Heart left ventricle (tissue), 16 donors: ENCODE measurements at regions not wholly inside any gene's neighbourhood (a gene's known extent, or its start where the extent isn't known, plus 50 kb on each side); places are given as distances from the start of the nearest gene placed in this dataset.

ENCODE experiments used
- ATAC-seq, 4 donors: fragments of 200-7000 bp; cut with Tn5 transposase; one replicate each; pipeline ENCODE4 v1.9.1; 2020 to 2022; ENCODE audit warnings: moderate library complexity in 4 of 4, mild to moderate bottlenecking in 3 of 4, moderate number of reproducible peaks in 1 of 4
- DNase-seq, 5 donors: peaks; one replicate each; pipeline ENCODE4 v3.0.0-alpha.2; 2020
- H3K27ac ChIP-seq, 12 donors: fragments of 200-600 bp; sonication (generic) in 4 of 12; one replicate each; pipeline versions ENCODE4 v1.5.0 to v1.8.0; 2016 to 2022; ENCODE audit warnings: mild to moderate bottlenecking in 2 of 12
- H3K27me3 ChIP-seq, 9 donors: fragments of 200-600 bp; sonication (generic) in 2 of 9; one replicate each; pipeline versions ENCODE4 v1.5.1 to v1.8.0; 2016 to 2022; ENCODE audit warnings: mild to moderate bottlenecking in 3 of 9
- H3K36me3 ChIP-seq, 9 donors: fragments of 200-600 bp; sonication (generic) in 2 of 9; one replicate each; pipeline versions ENCODE4 v1.5.0 to v1.8.0; 2018 to 2022; ENCODE audit warnings: mild to moderate bottlenecking in 2 of 9
- H3K4me1 ChIP-seq, 12 donors: fragments of 200-600 bp; sonication (generic) in 4 of 12; one replicate each; pipeline versions ENCODE4 v1.5.0 to v1.8.0; 2016 to 2022; ENCODE audit warnings: mild to moderate bottlenecking in 3 of 12
- H3K4me3 ChIP-seq, 12 donors: fragments of 200-600 bp; sonication (generic) in 4 of 12; one replicate each; pipeline versions ENCODE4 v1.5.0 to v1.8.0; 2017 to 2022; ENCODE audit warnings: mild to moderate bottlenecking in 9 of 12, moderate library complexity in 4 of 12
- H3K9me3 ChIP-seq, 12 donors: fragments of 200-600 bp; sonication (generic) in 4 of 12; one replicate each; pipeline versions ENCODE4 v1.5.0 to v1.8.0; 2016 to 2022; ENCODE audit warnings: mild to moderate bottlenecking in 1 of 12
- POLR2A ChIP-seq, 2 donors: fragments of 450-650 bp; IDR thresholded peaks; one replicate each; pipeline ENCODE4 v1.6.1; 2017; ENCODE audit warnings: antibody characterized with exemption in 2 of 2, mild to moderate bottlenecking in 2 of 2, moderate library complexity in 2 of 2
- WGBS, 4 donors: extraction: QIAGEN DNeasy Blood & Tissue Kit in 2 of 4; methylation state at CpG; one replicate each; pipeline versions ENCODE4 v1.1.5 to v1.1.7; 2013 to 2018; 5-methylcytosine and 5-hydroxymethylcytosine counted together
- intact Hi-C, 10 donors: fragments of 100-400 bp; cut with DNase I; formaldehyde crosslinking; loops; one replicate each; pipeline versions ENCODE4 v1.11.1 to v1.14.2; 2022
- TF ChIP-seq, protein P1 (sequence below), 12 donors: fragments of 200-600 bp; sonication (generic) in 4 of 12; IDR thresholded peaks; one replicate each; pipeline versions ENCODE4 v1.5.0 to v1.8.0; 2018 to 2022; ENCODE audit warnings: antibody characterized with exemption in 12 of 12, mild to moderate bottlenecking in 5 of 12
- donor health status: ischemic (EF 13 %, LVEDD 7.1; RV severe dilation, severe dysfunction).
- donor health status: healthy with polysubstance abuse.
- donor health status: DM: no; HTN: yes; CAD: no.
- donor health status: DM: no; HTN: no; CAD: no.
- donor health status: ischemic (EF 25% LVEDD 6.9; RV normal size, moderate dysfunction).
- donor health status: ischemic (EF 25% LVEDD 5.7; RV mildly dilated, moderate dysfunction).
- donor health status: healthy.
- donor health status: DM: yes; HTN: yes; CAD: no.
- donor health status: ischemic (EF 35%, LVEDD 5.7; RV mildly dilated, moderate dysfunction).
- donor health status: nonischemic (EF 11% LVEDD 7.7; RV severe dilation, severe dysfunction).
- donor health status: DM: yes; HTN: yes; CAD: no.
- donor health status: PGD.
- donor health status: ischemic (EF 29% LVEDD 5.4; RV normal size, mild dysfunction).
- donor health status: nonischemic (EF 23%, LVEDD 6.1; RV moderate dilation, normal function).

DNA sequence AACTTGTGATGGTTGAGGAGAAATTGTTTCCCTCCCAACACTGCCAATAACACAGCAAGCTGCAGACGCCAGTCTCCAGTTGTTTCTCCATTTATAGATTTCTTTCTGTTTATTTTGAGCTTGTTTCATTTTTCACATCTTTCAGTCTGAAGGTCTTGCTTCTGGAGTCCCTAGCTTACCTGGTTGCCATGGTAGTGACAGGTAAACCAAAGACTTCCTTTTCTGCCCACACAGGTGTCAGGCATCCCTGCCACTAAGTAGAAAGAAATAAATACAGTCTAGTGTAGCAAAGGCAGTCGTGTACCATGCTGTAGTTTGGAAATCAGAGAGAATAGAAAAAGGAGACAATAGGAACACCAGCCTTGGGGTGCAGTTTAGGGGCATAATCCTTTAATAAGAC is 82.8 kb downstream of the MARCHF4 start:
- Histone ChIP-seq H3K27me3 (peaks cover 0 to 20% (median 0%) of the 10 kb centered on the region in 9 donors), H3K4me1 (no peaks in the 10 kb centered on the region), H3K36me3 (no peaks in the 10 kb centered on the region), H3K9me3 (no peaks in the 10 kb centered on the region), H3K27ac (no peak overlapping the region), H3K4me3 (no peak overlapping the region)
- TF ChIP-seq, protein P1, sequence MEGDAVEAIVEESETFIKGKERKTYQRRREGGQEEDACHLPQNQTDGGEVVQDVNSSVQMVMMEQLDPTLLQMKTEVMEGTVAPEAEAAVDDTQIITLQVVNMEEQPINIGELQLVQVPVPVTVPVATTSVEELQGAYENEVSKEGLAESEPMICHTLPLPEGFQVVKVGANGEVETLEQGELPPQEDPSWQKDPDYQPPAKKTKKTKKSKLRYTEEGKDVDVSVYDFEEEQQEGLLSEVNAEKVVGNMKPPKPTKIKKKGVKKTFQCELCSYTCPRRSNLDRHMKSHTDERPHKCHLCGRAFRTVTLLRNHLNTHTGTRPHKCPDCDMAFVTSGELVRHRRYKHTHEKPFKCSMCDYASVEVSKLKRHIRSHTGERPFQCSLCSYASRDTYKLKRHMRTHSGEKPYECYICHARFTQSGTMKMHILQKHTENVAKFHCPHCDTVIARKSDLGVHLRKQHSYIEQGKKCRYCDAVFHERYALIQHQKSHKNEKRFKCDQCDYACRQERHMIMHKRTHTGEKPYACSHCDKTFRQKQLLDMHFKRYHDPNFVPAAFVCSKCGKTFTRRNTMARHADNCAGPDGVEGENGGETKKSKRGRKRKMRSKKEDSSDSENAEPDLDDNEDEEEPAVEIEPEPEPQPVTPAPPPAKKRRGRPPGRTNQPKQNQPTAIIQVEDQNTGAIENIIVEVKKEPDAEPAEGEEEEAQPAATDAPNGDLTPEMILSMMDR (IDR thresholded peaks at IDR 0.05), result no peak
- no peak for TF ChIP-seq POLR2A (IDR thresholded peaks at IDR 0.05)
- intact Hi-C loops, result no loop called here
- DNase-seq, result no peak
- ATAC-seq, result no peak
- 31 to 40% (median 35%) methylated on average over 2 of the region's 2 CpGs for WGBS, 4 donors

DNA sequence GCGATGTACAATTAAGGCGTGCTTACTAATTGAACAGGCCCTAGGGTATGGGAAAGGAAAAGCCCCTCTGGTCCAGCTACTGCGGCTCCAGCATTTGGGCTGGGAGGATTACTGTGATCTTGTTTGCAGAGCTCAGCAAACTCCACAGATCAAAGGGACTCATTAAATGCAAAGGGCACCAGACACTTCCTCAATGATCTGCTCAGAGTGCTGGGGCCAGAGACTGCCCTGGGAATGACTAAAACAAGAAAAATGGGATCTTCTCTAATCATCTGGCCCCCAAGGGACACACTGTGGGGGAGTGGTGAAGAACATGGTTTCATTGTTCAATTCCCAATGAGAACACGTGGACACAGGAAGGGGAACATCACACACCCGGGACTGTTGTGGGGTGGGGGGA is 85.0 kb downstream of the MARCHF4 start:
- H3K27me3 ChIP-seq, result peaks cover 0 to 20% (median 0%) of the 10 kb centered on the region in 9 donors
- no peaks in the 10 kb centered on the region for H3K9me3 ChIP-seq
- H3K4me1 ChIP-seq, result no peaks in the 10 kb centered on the region
- 57 to 62% (median 59%) methylated on average over 5 of the region's 5 CpGs for WGBS, 4 donors
- H3K27ac ChIP-seq, result no peak overlapping the region
- TF ChIP-seq, protein P1 (IDR thresholded peaks at IDR 0.05), result no peak
- TF ChIP-seq POLR2A (IDR thresholded peaks at IDR 0.05), result no peak
- H3K36me3 ChIP-seq, result no peaks in the 10 kb centered on the region
- ATAC-seq (no peak), DNase-seq (no peak)
- intact Hi-C loops, result no loop called here
- no peak overlapping the region for H3K4me3 ChIP-seq

DNA sequence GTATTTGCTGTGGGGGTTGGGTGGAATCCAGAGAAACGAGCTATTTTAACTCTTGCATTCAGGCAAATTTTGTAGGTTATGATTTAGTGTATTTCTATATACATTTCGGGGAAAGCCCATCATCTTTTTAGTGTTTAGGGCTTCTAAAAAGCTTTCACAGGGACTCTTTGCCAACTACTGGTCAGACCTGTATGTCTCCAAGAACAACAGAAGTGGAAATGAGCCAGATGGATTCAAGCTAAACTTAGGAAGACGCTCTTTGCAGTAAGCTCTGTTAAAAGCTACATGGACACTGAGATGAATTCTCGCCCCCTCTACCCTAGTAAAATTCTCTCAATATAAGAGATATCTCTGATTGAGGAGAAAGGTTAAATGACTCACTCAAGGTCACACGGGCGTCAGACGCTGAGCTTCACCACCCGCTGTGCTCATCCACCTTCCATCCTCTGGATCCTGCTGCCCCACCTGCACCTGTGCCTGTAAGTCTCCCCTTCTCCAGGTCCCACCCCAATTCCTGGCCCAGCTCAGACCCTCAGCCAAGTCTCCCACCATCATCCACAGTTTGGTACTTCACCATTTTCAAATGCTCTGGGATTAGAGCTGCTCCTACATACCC is 85.6 kb downstream of the MARCHF4 start:
- 71 to 81% (median 78%) methylated on average over 8 of the region's 8 CpGs for WGBS, 4 donors
- Histone ChIP-seq H3K4me1 (peaks cover 0 to 3% (median 0%) of the 10 kb centered on the region in 12 donors), H3K9me3 (no peaks in the 10 kb centered on the region), H3K27ac (no peak overlapping the region), H3K36me3 (no peaks in the 10 kb centered on the region), H3K27me3 (peaks cover 0 to 20% (median 0%) of the 10 kb centered on the region in 9 donors), H3K4me3 (no peak overlapping the region)
- no peak for DNase-seq
- intact Hi-C loops, result no loop called here
- ATAC-seq, result no peak
- TF ChIP-seq, protein P1 (IDR thresholded peaks at IDR 0.05), result no peak
- TF ChIP-seq POLR2A (IDR thresholded peaks at IDR 0.05), result no peak

DNA sequence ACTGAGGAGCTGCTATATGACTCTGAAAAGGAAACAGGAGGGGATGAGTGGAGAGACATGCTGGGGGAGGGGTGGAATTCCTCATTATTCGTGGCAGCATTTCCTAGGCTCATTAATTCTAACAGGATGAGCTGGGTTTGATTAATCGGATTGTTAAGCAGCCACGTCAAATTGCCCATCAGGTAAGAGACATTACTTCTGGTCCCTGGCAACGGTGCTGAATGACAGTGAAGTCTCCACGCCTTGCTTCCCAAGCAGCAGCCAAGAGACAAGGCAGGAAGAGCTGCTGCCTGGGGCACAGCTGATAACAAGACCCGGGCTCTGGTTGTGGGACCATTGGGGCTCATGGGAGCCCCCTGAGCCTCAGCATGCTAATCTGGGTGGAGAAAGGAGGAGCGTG is 86.6 kb downstream of the MARCHF4 start:
- TF ChIP-seq, protein P1 (IDR thresholded peaks at IDR 0.05), result no peak
- no peak for TF ChIP-seq POLR2A (IDR thresholded peaks at IDR 0.05)
- ATAC-seq, result no peak
- Histone ChIP-seq H3K9me3 (no peaks in the 10 kb centered on the region), H3K4me3 (no peak overlapping the region), H3K4me1 (peaks cover 0 to 3% (median 0%) of the 10 kb centered on the region in 12 donors), H3K27me3 (peaks cover 0 to 20% (median 0%) of the 10 kb centered on the region in 9 donors), H3K36me3 (no peaks in the 10 kb centered on the region), H3K27ac (no peak overlapping the region)
- WGBS, 4 donors, result 39 to 50% (median 45%) methylated on average over 7 of the region's 7 CpGs
- intact Hi-C loops, result no loop called here
- DNase-seq, result no peak
